ENCODE measurements at regions not wholly inside any gene's neighbourhood (a gene's known extent, or its start where the extent isn't known, plus 50 kb on each side); places are given as distances from the start of the nearest gene placed in this dataset.
"Not testable (repeated sequence)": the region's sequence is repeated elsewhere in the genome, so short reads cannot be mapped to it uniquely, and the experiment has no call there.

GRCh38 chr2:4110273-4110672 lies 406.9 kb downstream of the DCDC2C start:
- Histone ChIP-seq H3K36me3 (no peaks in the 10 kb centered on the region), H3K4me3 (replicated peaks in 1 of 3) (no peak overlapping the region), H3K4me1 (no peaks in the 10 kb centered on the region), H3K27ac (no peak overlapping the region), H3K27me3 (no peaks in the 10 kb centered on the region), H3K9me3 (no peaks in the 10 kb centered on the region)
- TF ChIP-seq, protein P1, sequence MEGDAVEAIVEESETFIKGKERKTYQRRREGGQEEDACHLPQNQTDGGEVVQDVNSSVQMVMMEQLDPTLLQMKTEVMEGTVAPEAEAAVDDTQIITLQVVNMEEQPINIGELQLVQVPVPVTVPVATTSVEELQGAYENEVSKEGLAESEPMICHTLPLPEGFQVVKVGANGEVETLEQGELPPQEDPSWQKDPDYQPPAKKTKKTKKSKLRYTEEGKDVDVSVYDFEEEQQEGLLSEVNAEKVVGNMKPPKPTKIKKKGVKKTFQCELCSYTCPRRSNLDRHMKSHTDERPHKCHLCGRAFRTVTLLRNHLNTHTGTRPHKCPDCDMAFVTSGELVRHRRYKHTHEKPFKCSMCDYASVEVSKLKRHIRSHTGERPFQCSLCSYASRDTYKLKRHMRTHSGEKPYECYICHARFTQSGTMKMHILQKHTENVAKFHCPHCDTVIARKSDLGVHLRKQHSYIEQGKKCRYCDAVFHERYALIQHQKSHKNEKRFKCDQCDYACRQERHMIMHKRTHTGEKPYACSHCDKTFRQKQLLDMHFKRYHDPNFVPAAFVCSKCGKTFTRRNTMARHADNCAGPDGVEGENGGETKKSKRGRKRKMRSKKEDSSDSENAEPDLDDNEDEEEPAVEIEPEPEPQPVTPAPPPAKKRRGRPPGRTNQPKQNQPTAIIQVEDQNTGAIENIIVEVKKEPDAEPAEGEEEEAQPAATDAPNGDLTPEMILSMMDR (IDR thresholded peaks at IDR 0.05) = no peak
- TF ChIP-seq POLR2A (IDR thresholded peaks at IDR 0.05) = no peak
- DNase-seq = no peak
- WGBS, 2 donors = 90 to 91% methylated on average over 4 of the region's 4 CpGs
- intact Hi-C loops (cut with DNase I) = no loop called here

GRCh38 chr2:4115435-4115834 lies 412.1 kb downstream of the DCDC2C start:
- H3K4me3 ChIP-seq (replicated peaks in 1 of 3); DNase-seq; H3K4me1 ChIP-seq; H3K9me3 ChIP-seq; intact Hi-C loops (cut with DNase I); H3K36me3 ChIP-seq; H3K27ac ChIP-seq; H3K27me3 ChIP-seq: not testable (repeated sequence)
- WGBS, 2 donors = 85 to 92% methylated on average over 3 of the region's 3 CpGs

DNA sequence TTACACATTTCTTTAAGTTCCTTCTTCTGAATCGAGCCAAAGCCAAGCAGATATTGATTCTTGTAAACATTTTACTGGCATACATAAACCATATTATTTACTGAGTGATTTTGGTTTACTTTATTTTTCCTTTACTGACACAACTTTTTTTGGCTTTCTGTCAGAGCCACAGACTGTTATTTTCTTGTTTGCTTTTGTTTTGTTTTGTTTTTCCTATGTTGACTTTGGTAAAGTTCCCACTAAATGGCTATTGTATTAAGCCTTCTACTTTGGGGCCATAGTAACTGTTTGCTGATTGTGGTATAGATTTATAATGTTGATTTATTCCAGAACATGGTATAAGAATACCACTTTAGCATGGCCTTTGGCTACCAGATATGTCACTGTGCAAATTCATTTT lies 419.4 kb downstream of the DCDC2C start:
- Histone ChIP-seq H3K27ac (no peak overlapping the region), H3K9me3 (no peaks in the 10 kb centered on the region), H3K36me3 (no peaks in the 10 kb centered on the region), H3K4me1 (no peaks in the 10 kb centered on the region), H3K27me3 (no peaks in the 10 kb centered on the region), H3K4me3 (replicated peaks in 1 of 3) (no peak overlapping the region)
- intact Hi-C loops (cut with DNase I) = no loop called here
- 70 to 73% methylated on average over 1 of the region's 1 CpG for WGBS, 2 donors
- no peak for DNase-seq
- TF ChIP-seq, protein P1 (IDR thresholded peaks at IDR 0.05) = no peak
- no peak for TF ChIP-seq POLR2A (IDR thresholded peaks at IDR 0.05)

DNA sequence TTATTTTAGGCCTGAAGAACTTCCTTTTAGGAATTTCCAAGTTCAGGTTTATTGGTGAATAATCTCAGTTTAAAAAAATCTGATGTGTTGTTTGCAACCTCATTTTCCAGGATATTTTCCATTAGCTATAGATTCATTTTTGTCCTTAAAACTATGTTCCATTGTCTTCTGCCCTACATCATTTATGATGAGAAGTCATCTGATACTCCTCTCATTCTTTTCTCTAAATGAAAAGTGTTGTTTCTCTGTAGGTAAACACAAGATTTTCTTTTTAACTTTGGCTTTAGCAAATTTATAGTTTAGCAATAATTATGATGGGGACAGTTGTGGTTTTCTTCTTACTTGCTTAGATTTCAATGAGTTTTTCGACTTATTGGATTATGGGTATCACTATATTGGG lies 427.3 kb downstream of the DCDC2C start:
- intact Hi-C loops (cut with DNase I) = no loop called here
- 86 to 92% methylated on average over 1 of the region's 1 CpG for WGBS, 2 donors
- Histone ChIP-seq H3K36me3 (no peaks in the 10 kb centered on the region), H3K4me1 (no peaks in the 10 kb centered on the region), H3K9me3 (no peaks in the 10 kb centered on the region), H3K4me3 (replicated peaks in 1 of 3) (no peak overlapping the region), H3K27me3 (no peaks in the 10 kb centered on the region), H3K27ac (no peak overlapping the region)
- no peak for TF ChIP-seq POLR2A (IDR thresholded peaks at IDR 0.05)
- TF ChIP-seq, protein P1 (IDR thresholded peaks at IDR 0.05) = no peak
- DNase-seq = no peak

GRCh38 chr2:4134551-4135550 lies 431.5 kb downstream of the DCDC2C start:
- TF ChIP-seq, protein P1 (IDR thresholded peaks at IDR 0.05) = no peak
- TF ChIP-seq POLR2A (IDR thresholded peaks at IDR 0.05) = no peak
- H3K27me3 ChIP-seq = no peaks in the 10 kb centered on the region
- intact Hi-C loops (cut with DNase I) = no loop called here
- H3K9me3 ChIP-seq = no peaks in the 10 kb centered on the region
- peaks cover 6 to 9% of the 10 kb centered on the region in 2 donors for H3K4me1 ChIP-seq
- H3K27ac ChIP-seq = no peak overlapping the region
- no peak overlapping the region for H3K4me3 ChIP-seq (replicated peaks in 1 of 3)
- WGBS, 2 donors = 57 to 65% methylated on average over 8 of the region's 8 CpGs
- H3K36me3 ChIP-seq = no peaks in the 10 kb centered on the region
- DNase-seq = no peak

All from thyroid gland (tissue), 4 donors.